ENCODE measurements at regions not wholly inside any gene's neighbourhood (a gene's known extent, or its start where the extent isn't known, plus 50 kb on each side); places are given as distances from the start of the nearest gene placed in this dataset.
A peak's percentile ranks its signal among the peaks of the same experiment; 100 is the strongest.

GRCh38 chr10:62900829-62901571 lies 84.8 kb upstream of the EGR2 start:
- Mint-ChIP-seq H3K27me3 (peaks cover 2 to 8% of the 10 kb centered on the region in 2 donors), H3K9me3 (no peaks in the 10 kb centered on the region), H3K36me3 (no peaks in the 10 kb centered on the region), H3K4me1 (no peaks in the 10 kb centered on the region), H3K27ac (no peak overlapping the region), H3K4me3 (no peak overlapping the region)
- Histone ChIP-seq H3K27me3 (ENCODE audit: insufficient read depth, low read length) (no peaks in the 10 kb centered on the region), H3K4me1 (ENCODE audit: insufficient read depth, low read length) (no peaks in the 10 kb centered on the region), H3K36me3 (ENCODE audit: insufficient read depth, low read length) (no peaks in the 10 kb centered on the region), H3K4me3 (ENCODE audit: low read length in 2 of 2) (no peak overlapping the region), H3K27ac (ENCODE audit: low read depth, low read length) (no peak overlapping the region), H3K9me3 (ENCODE audit: control insufficient read depth in 1 of 2, low read length in 2 of 2) (no peaks in the 10 kb centered on the region)
- CTCF ChIA-PET (ENCODE audit: partially characterized antibody): no interaction called here
- DNase-seq: no peak
- intact Hi-C loops (cut with micrococcal nuclease): no loop called here
- POLR2A ChIA-PET (ENCODE audit: partially characterized antibody): no interaction called here

DNA sequence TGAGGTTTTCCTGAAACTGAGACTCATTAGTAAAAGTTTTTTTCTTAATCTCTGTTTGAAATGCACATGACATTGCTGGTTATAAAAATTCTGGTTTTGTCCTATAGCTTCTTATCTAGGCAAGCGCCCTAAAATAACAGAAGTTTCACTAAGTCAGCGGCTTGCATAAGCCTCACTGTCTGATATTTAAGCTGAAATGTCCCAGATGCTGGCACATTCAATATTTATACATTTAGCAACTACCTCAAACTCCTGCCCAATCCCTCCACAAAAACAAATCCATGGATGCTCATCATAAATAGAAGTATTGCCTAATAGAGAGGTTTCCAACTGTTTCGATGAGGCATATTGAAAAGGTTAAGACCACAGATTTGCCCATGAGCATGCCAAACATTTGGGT lies 83.1 kb upstream of the EGR2 start:
- intact Hi-C loops (cut with micrococcal nuclease): no loop called here
- Histone ChIP-seq H3K27ac (ENCODE audit: low read depth, low read length) (no peak overlapping the region), H3K27me3 (ENCODE audit: insufficient read depth, low read length) (no peaks in the 10 kb centered on the region), H3K36me3 (ENCODE audit: insufficient read depth, low read length) (no peaks in the 10 kb centered on the region), H3K9me3 (ENCODE audit: control insufficient read depth in 1 of 2, low read length in 2 of 2) (no peaks in the 10 kb centered on the region), H3K4me1 (ENCODE audit: insufficient read depth, low read length) (no peaks in the 10 kb centered on the region), H3K4me3 (ENCODE audit: low read length in 2 of 2) (no peak overlapping the region)
- Mint-ChIP-seq H3K27ac (no peak overlapping the region), H3K4me3 (no peak overlapping the region), H3K27me3 (peaks cover 2 to 3% of the 10 kb centered on the region in 2 donors), H3K9me3 (no peaks in the 10 kb centered on the region), H3K36me3 (no peaks in the 10 kb centered on the region), H3K4me1 (no peaks in the 10 kb centered on the region)
- ChIA-PET POLR2A (ENCODE audit: partially characterized antibody) (no interaction called here), CTCF (ENCODE audit: partially characterized antibody) (interaction anchor here (1.5 kb wide), 1 partner anchor 288 kb away, joined by 3 read pairs; no protein-coding TSS in a partner anchor)
- DNase-seq: no peak

DNA sequence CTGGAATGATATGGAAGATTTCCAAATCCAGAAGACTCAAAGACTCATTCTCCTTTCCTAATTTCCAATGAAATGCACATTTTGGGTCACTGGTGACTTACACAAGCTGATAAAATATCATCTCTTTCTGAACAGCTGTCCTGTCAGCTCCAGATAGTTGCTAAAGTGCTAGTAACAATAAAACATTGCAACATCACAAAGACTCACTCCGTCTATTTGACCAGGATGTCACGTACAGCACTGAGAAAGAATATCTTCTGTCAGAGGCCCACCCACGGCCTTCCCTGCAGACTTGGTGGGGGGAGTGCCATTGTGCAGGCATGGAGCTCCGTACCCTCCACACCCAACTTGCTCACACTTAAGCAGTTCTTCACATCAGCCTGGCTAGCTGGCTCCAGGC lies 78.9 kb upstream of the EGR2 start:
- CTCF ChIA-PET (ENCODE audit: partially characterized antibody): no interaction called here

GRCh38 chr10:62894156-62894555 lies 78.0 kb upstream of the EGR2 start:
- CTCF ChIA-PET (ENCODE audit: partially characterized antibody): no interaction called here
- POLR2A ChIA-PET (ENCODE audit: partially characterized antibody): no interaction called here

More for the DNA sequence above, 78.9 kb upstream of the EGR2 start:
- Mint-ChIP-seq H3K27ac (no peak overlapping the region), H3K4me3 (no peak overlapping the region), H3K4me1 (no peaks in the 10 kb centered on the region), H3K9me3 (no peaks in the 10 kb centered on the region), H3K27me3 (peaks cover 0 to 3% of the 10 kb centered on the region in 2 donors), H3K36me3 (no peaks in the 10 kb centered on the region)
- Histone ChIP-seq H3K36me3 (ENCODE audit: insufficient read depth, low read length) (no peaks in the 10 kb centered on the region), H3K9me3 (ENCODE audit: control insufficient read depth in 1 of 2, low read length in 2 of 2) (no peaks in the 10 kb centered on the region), H3K27me3 (ENCODE audit: insufficient read depth, low read length) (no peaks in the 10 kb centered on the region), H3K4me1 (ENCODE audit: insufficient read depth, low read length) (no peaks in the 10 kb centered on the region), H3K27ac (ENCODE audit: low read depth, low read length) (no peak overlapping the region), H3K4me3 (ENCODE audit: low read length in 2 of 2) (no peak overlapping the region)
- intact Hi-C loops (cut with micrococcal nuclease): no loop called here
- POLR2A ChIA-PET (ENCODE audit: partially characterized antibody): no interaction called here
- no peak for DNase-seq

GRCh38 chr10:62893036-62893435 lies 76.9 kb upstream of the EGR2 start:
- no peak for DNase-seq
- CTCF ChIA-PET (ENCODE audit: partially characterized antibody): no interaction called here
- H3K4me1 Mint-ChIP-seq: no peaks in the 10 kb centered on the region
- intact Hi-C loops (cut with micrococcal nuclease): no loop called here
- Histone ChIP-seq H3K27ac (ENCODE audit: low read depth, low read length) (no peak overlapping the region), H3K9me3 (ENCODE audit: control insufficient read depth in 1 of 2, low read length in 2 of 2) (no peaks in the 10 kb centered on the region), H3K36me3 (ENCODE audit: insufficient read depth, low read length) (no peaks in the 10 kb centered on the region), H3K4me1 (ENCODE audit: insufficient read depth, low read length) (no peaks in the 10 kb centered on the region), H3K4me3 (ENCODE audit: low read length in 2 of 2) (no peak overlapping the region), H3K27me3 (ENCODE audit: insufficient read depth, low read length) (no peaks in the 10 kb centered on the region)
- POLR2A ChIA-PET (ENCODE audit: partially characterized antibody): no interaction called here
- no peak overlapping the region for H3K4me3 Mint-ChIP-seq
- peaks cover 0 to 3% of the 10 kb centered on the region in 2 donors for H3K27me3 Mint-ChIP-seq
- H3K9me3 Mint-ChIP-seq: no peaks in the 10 kb centered on the region
- H3K36me3 Mint-ChIP-seq: no peaks in the 10 kb centered on the region
- no peak overlapping the region for H3K27ac Mint-ChIP-seq

More at GRCh38 chr10:62894156-62894555, 78.0 kb upstream of the EGR2 start:
- Mint-ChIP-seq H3K4me3 (no peak overlapping the region), H3K27me3 (peaks cover 0 to 3% of the 10 kb centered on the region in 2 donors), H3K27ac (peak overlapping the region in 1 of 7 donors; percentile 43), H3K9me3 (no peaks in the 10 kb centered on the region), H3K4me1 (no peaks in the 10 kb centered on the region), H3K36me3 (no peaks in the 10 kb centered on the region)
- H3K4me3 ChIP-seq (ENCODE audit: low read length in 2 of 2): no peak overlapping the region
- H3K27ac ChIP-seq (ENCODE audit: low read depth, low read length): no peak overlapping the region
- H3K27me3 ChIP-seq (ENCODE audit: insufficient read depth, low read length): no peaks in the 10 kb centered on the region
- no peaks in the 10 kb centered on the region for H3K36me3 ChIP-seq (ENCODE audit: insufficient read depth, low read length)
- DNase-seq: no peak
- H3K9me3 ChIP-seq (ENCODE audit: control insufficient read depth in 1 of 2, low read length in 2 of 2): no peaks in the 10 kb centered on the region
- H3K4me1 ChIP-seq (ENCODE audit: insufficient read depth, low read length): no peaks in the 10 kb centered on the region
- intact Hi-C loops (cut with micrococcal nuclease): no loop called here

DNA sequence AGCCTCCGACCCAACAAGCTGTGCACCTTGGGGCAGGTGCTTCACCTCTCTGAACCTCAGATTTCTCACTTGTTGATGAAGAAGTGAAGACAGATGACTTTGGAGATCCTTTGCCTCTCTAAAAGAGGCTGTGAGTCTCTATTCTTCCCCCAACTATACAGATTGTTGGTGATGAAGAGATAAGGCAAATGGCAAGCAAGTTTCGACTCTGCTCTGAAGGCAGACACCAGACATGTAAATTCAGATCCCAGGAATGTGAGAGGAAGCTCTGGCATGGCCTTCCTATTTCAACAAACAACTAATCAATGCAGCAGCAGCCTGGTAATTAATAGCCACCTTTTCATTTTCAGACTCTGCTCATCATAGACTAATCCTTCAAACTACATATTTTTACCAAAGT lies 74.2 kb upstream of the EGR2 start:
- Histone ChIP-seq H3K9me3 (ENCODE audit: control insufficient read depth in 1 of 2, low read length in 2 of 2) (no peaks in the 10 kb centered on the region), H3K27ac (ENCODE audit: low read depth, low read length) (no peak overlapping the region), H3K4me3 (ENCODE audit: low read length in 2 of 2) (no peak overlapping the region), H3K27me3 (ENCODE audit: insufficient read depth, low read length) (no peaks in the 10 kb centered on the region), H3K4me1 (ENCODE audit: insufficient read depth, low read length) (no peaks in the 10 kb centered on the region), H3K36me3 (ENCODE audit: insufficient read depth, low read length) (no peaks in the 10 kb centered on the region)
- POLR2A ChIA-PET (ENCODE audit: partially characterized antibody): no interaction called here
- intact Hi-C loops (cut with micrococcal nuclease): no loop called here
- Mint-ChIP-seq H3K9me3 (no peaks in the 10 kb centered on the region), H3K4me3 (no peak overlapping the region), H3K27ac (no peak overlapping the region), H3K4me1 (no peaks in the 10 kb centered on the region), H3K27me3 (peaks cover 0 to 10% of the 10 kb centered on the region in 2 donors), H3K36me3 (no peaks in the 10 kb centered on the region)
- CTCF ChIA-PET (ENCODE audit: partially characterized antibody): no interaction called here
- DNase-seq: no peak

GRCh38 chr10:62887642-62888041 lies 71.5 kb upstream of the EGR2 start:
- Mint-ChIP-seq H3K9me3 (no peaks in the 10 kb centered on the region), H3K27ac (no peak overlapping the region), H3K27me3 (peaks cover 2 to 24% of the 10 kb centered on the region in 2 donors), H3K4me1 (no peaks in the 10 kb centered on the region), H3K4me3 (no peak overlapping the region), H3K36me3 (no peaks in the 10 kb centered on the region)
- Histone ChIP-seq H3K9me3 (ENCODE audit: control insufficient read depth in 1 of 2, low read length in 2 of 2) (no peaks in the 10 kb centered on the region), H3K27me3 (ENCODE audit: insufficient read depth, low read length) (no peaks in the 10 kb centered on the region), H3K4me3 (ENCODE audit: low read length in 2 of 2) (no peak overlapping the region), H3K27ac (ENCODE audit: low read depth, low read length) (no peak overlapping the region), H3K4me1 (ENCODE audit: insufficient read depth, low read length) (no peaks in the 10 kb centered on the region), H3K36me3 (ENCODE audit: insufficient read depth, low read length) (no peaks in the 10 kb centered on the region)
- intact Hi-C loops (cut with micrococcal nuclease): no loop called here
- ChIA-PET POLR2A (ENCODE audit: partially characterized antibody) (no interaction called here), CTCF (ENCODE audit: partially characterized antibody) (no interaction called here)
- no peak for DNase-seq
